HG03520 (cell line): ENCODE measurements at regions not wholly inside any gene's neighbourhood (a gene's known extent, or its start where the extent isn't known, plus 50 kb on each side); places are given as distances from the start of the nearest gene placed in this dataset.
A peak's percentile ranks its signal among the peaks of the same experiment; 100 is the strongest.
"Not testable (repeated sequence)": the region's sequence is repeated elsewhere in the genome, so short reads cannot be mapped to it uniquely, and the experiment has no call there.

Source experiments
- ATAC-seq: cut with Tn5 transposase; IDR thresholded peaks from one replicate; pipeline ENCODE4 v1.9.1; 2021; ENCODE audit warnings: mild to moderate bottlenecking, moderate library complexity; ENCODE audit not compliant: unreplicated experiment

- no peak for ATAC-seq
Measured at GRCh38 chr7:32658467-32658869, 163.2 kb downstream of the AVL9 start.

GRCh38 chr7:32658034-32658433 lies 162.7 kb downstream of the AVL9 start:
- ATAC-seq: no peak

- ATAC-seq: not testable (repeated sequence)
Measured at GRCh38 chr7:32654549-32654948, 159.3 kb downstream of the AVL9 start.

GRCh38 chr7:32650356-32650755 lies 155.1 kb downstream of the AVL9 start:
- not testable (repeated sequence) for ATAC-seq

- no peak for ATAC-seq
Measured at GRCh38 chr7:32648408-32649156, 153.3 kb downstream of the AVL9 start.

- ATAC-seq: not testable (repeated sequence)
Measured at GRCh38 chr7:32645255-32645654, 150.0 kb downstream of the AVL9 start.

GRCh38 chr7:32643194-32643593 lies 147.9 kb downstream of the AVL9 start:
- ATAC-seq: no peak

- ATAC-seq: peak; percentile 15
Measured at GRCh38 chr7:32639122-32639521, 143.8 kb downstream of the AVL9 start.

- peak; percentile 91 for ATAC-seq
Measured at GRCh38 chr7:32638479-32639121, 143.3 kb downstream of the AVL9 start.
